HCEC 1CT (cell line): ENCODE measurements at regions not wholly inside any gene's neighbourhood (a gene's known extent, or its start where the extent isn't known, plus 50 kb on each side); places are given as distances from the start of the nearest gene placed in this dataset.
"Not testable (repeated sequence)": the region's sequence is repeated elsewhere in the genome, so short reads cannot be mapped to it uniquely, and the experiment has no call there.

Experiments used
- DNase-seq: peaks from one replicate; pipeline ENCODE4 v3.0.0-alpha.2; 2017

DNA sequence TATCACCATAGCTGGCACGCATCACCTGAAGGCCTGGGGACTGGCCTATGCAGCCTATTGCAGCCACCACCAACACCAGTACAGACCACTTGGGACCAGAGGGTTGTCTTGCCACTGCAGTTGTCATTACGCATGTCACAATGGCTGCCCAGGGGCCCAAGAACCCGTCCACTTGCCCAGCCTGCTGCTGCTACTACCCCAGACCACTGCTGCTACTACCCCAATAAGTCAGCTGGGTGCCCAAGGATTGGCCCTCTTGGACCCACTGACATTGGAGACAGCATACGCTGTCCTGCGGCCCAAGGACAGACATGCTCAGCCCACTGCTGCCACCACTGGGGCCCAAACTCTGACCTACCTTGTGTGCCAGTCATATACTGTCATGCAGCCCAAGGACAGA is 102.7 kb upstream of the OR9Q1 start:
- no peak for DNase-seq

DNA sequence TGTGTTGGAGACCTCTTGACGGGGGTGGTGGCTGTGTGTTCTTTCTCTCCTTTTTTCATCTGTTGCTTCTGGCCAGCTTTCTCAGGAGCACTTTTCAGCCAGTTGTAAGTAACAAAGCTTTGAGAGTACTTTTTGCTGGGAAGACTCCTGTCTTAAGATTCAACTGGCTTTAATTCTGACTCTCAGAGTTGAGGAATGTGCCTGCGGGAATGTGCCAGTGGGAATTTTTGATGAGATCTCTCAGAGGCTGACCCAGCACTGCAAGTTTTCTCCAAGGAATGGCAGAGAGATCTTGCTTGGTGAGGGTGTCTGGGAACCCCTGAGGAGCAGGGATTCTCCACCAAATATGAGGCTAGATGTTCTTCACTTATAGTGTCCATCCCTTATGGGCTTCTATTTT is 91.6 kb upstream of the OR9Q1 start:
- no peak for DNase-seq

GRCh38 chr11:57935402-57936049 is 88.2 kb upstream of the OR9Q1 start:
- no peak for DNase-seq

DNA sequence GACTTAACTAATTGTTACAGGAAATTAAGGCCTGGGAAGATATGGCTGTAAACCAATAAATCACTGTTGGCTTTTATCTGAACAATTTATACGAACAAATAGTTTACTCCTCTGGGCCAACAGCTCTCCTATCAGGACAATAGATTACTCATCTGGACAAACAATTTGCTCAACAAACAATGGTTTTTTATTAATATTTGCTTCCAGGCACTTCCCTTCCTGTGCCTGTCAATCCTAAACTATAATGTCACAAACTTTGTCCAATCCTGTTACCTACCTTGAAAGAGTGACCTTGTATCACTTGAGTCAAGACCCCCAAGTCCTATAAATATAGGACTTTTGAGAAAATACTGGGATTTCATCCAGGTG is 87.6 kb upstream of the OR9Q1 start:
- DNase-seq, result no peak

DNA sequence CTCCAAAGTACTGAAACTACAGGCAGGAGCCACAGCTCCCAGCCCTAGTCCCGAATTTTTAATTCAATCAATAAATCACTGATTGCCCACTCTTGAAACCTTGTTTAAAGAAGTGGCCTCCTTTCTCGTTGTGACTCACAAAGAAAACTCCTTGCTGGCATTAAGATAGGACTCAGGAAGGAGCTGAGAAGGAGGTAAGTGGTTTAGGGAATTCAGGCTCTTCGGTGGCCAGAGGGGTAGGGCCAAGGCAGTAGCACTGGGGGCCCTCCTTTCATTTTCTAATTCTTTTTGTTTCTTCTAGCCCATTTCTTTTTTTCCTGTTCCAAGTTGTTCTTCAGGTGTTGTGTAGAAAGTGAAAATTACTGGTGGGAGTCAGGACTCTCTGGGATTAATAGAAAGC is 86.2 kb upstream of the OR9Q1 start:
- no peak for DNase-seq

GRCh38 chr11:57938351-57938750 is 85.3 kb upstream of the OR9Q1 start:
- DNase-seq, result no peak

DNA sequence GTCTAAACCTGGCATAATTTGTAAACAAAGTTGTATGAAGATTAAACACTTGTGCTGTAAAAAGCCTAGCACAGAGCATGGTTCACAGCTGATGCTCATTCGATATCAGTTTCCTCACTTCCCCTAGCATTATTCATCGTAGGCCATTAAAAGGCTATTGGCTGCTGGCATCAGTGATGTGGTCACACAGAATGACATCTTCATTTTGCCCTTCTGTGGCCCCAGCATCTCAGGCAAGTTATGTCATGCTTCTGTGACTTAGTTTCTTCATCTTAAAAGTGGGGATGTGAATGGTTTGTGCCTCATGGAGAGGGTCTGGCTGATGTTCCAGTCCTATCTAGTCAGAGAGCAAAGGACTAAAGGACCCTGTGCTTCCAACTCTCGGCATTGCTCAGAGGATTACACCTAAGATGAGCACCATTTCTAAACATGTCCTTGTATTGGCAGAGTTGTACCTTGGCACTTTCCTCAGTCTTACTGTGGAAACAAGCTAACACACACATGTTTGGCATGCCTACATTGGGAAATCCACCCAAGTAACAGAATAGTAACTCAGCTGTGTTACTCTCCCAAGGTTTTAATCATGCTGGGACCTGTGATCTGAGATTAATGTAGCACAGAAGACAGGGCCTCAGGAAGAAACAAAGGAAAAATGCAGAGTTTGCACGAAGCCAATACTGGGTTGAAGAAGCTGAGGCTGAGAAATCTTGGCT is 83.5 kb upstream of the OR9Q1 start:
- no peak for DNase-seq

GRCh38 chr11:57941875-57942274 is 81.8 kb upstream of the OR9Q1 start:
- no peak for DNase-seq

DNA sequence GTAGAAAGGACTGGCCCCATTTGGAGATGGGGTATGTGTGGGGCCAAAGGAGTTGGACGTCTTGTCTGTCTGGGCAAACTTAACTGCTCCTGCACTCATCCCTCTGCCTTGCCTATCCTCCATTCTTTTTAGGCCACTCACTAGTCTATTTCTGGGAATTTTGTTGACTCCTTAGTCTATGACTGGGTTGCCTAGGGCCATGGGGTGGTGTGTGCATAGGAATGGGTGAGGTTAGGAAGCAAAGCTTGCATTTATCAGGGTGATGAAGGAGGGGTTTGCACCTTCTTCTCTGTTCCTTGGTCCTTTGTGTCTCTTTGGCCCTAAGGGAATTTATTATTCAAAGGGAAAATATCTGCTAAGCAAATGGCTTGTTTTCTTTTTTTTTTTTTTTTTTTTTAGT is 80.9 kb upstream of the OR9Q1 start:
- DNase-seq, result no peak

GRCh38 chr11:57943766-57944165 is 79.9 kb upstream of the OR9Q1 start:
- DNase-seq, result not testable (repeated sequence)

DNA sequence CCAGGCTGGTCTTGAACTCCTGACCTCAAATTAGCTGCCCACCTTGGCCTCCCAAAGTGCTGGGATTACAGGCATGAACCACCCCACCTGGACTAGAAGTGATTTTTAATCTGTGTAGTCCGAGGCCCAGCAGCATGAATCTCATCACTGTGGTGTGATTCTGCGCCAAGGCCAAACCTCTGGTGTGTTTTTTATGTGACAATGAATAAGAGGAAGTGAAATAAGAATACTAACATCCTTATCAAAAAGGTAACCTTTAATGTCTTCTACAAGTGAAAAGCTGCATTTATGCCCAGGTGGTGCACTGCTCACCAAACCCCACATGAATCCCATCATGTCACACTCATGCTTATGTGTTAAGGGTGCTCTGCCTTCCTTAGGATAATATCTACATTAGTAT is 77.1 kb upstream of the OR9Q1 start:
- DNase-seq, result no peak

DNA sequence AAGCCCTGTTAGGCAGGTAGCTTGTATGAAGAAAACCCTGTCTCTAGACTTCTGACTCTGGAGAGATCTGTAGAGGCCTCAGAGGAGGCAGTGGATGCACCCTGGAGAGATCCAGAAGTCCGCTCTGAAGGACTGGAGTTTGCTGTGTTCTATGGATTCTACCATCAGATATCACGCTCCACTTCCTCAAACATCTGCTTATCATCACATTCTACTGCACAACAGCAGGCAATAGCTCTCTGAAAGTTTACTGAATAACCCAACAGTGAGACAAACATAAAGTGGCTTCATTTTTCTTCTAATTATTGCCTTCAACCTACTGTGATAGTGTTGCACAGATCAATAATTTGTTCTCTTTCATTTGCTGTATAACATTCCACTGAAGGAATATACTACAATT is 59.0 kb upstream of the OR9Q1 start:
- DNase-seq, result no peak

GRCh38 chr11:57971272-57972012 is 52.2 kb upstream of the OR9Q1 start:
- DNase-seq, result no peak

DNA sequence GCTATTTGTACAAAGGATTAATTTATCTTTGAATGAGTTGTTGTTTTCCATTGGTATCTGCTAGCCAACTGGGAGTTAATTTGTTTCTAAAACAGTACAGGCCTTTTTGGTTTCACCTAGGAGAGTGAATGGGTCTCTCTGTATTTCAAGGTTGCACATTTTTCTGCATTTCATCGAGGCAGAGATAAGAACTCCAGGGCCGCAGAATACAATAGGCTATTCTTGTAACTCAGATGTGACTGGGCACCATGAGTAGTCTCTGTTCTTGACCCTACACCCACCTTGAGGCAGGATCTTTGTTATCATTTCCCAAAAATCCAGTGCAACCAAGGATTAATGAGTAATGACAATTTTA is 51.7 kb upstream of the OR9Q1 start:
- DNase-seq, result no peak
